Gastrocnemius medialis (tissue), 4 donors: ENCODE measurements at regions not wholly inside any gene's neighbourhood (a gene's known extent, or its start where the extent isn't known, plus 50 kb on each side); places are given as distances from the start of the nearest gene placed in this dataset.

ENCODE experiments used
- ATAC-seq, 2 donors: fragments of 150-250 bp; one replicate each; pipeline ENCODE4 v1.9.1; 2016
- DNase-seq, 2 donors: peaks; one replicate each; pipeline ENCODE4 v3.0.0-alpha.2; 2019
- H3K27ac ChIP-seq, 4 donors: fragments of 200-600 bp; sonication (generic); 1 replicate in 1 of 4; 2 replicates in 3 of 4; pipeline ENCODE4 v1.5.1; 2016 to 2018; ENCODE audit warnings: mild to moderate bottlenecking in 2 of 4, moderate library complexity in 1 of 4
- H3K27me3 ChIP-seq, 3 donors: fragments of 200-600 bp; sonication (generic) in 2 of 3; 1 replicate in 1 of 3; 2 replicates in 2 of 3; pipeline versions ENCODE4 v1.5.1 to v1.6.0; 2016 to 2019; ENCODE audit warnings: mild to moderate bottlenecking in 1 of 3, moderate library complexity in 1 of 3
- H3K36me3 ChIP-seq, 2 donors: fragments of 200-600 bp; sonication (generic) in 1 of 2; one replicate each; pipeline ENCODE4 v1.5.1; 2017 to 2018
- H3K4me1 ChIP-seq, 2 donors: fragments of 200-600 bp; sonication (generic) in 1 of 2; one replicate each; pipeline ENCODE4 v1.5.1; 2016 to 2017; ENCODE audit warnings: mild to moderate bottlenecking in 2 of 2
- H3K4me3 ChIP-seq, 4 donors: fragments of 200-600 bp; sonication (generic) in 3 of 4; 1 replicate in 1 of 4; 2 replicates in 3 of 4; pipeline ENCODE4 v1.5.1; 2016 to 2019; ENCODE audit warnings: mild to moderate bottlenecking in 2 of 4
- H3K9me3 ChIP-seq, 3 donors: fragments of 200-600 bp; sonication (generic) in 2 of 3; 1 replicate in 1 of 3; 2 replicates in 2 of 3; pipeline ENCODE4 v1.5.1; 2016 to 2019
- CTCF ChIP-seq, 5 experiments: fragments of 450-650 bp in 3 of 5; fragments of 200-600 bp in 2 of 5; sonication (generic) in 2 of 5; IDR thresholded peaks in 4 of 5; conservative IDR thresholded peaks in 1 of 5; 1 replicate in 4 of 5; 2 replicates in 1 of 5; pipeline ENCODE4 v1.5.1; 2016 to 2019; ENCODE audit warnings: antibody characterized with exemption in 5 of 5, mild to moderate bottlenecking in 3 of 5, moderate library complexity in 3 of 5
- POLR2A ChIP-seq, 2 donors: fragments of 450-650 bp; IDR thresholded peaks; one replicate each; pipeline ENCODE4 v1.6.1; 2017; ENCODE audit warnings: antibody characterized with exemption in 2 of 2, mild to moderate bottlenecking in 2 of 2, moderate library complexity in 2 of 2
- in situ Hi-C, 4 donors: fragments of 200-750 bp; cut with MboI; loops; one replicate each; pipeline versions ENCODE4 v1.15.0 to v1.8.0; 2017; ENCODE audit warnings: low sequenced_read_pairs in 4 of 4
- intact Hi-C: fragments of 100-400 bp; cut with DNase I; formaldehyde crosslinking; loops from one replicate; pipeline ENCODE4 v1.15.1; 2023; ENCODE audit warnings: low total_unique reads

DNA sequence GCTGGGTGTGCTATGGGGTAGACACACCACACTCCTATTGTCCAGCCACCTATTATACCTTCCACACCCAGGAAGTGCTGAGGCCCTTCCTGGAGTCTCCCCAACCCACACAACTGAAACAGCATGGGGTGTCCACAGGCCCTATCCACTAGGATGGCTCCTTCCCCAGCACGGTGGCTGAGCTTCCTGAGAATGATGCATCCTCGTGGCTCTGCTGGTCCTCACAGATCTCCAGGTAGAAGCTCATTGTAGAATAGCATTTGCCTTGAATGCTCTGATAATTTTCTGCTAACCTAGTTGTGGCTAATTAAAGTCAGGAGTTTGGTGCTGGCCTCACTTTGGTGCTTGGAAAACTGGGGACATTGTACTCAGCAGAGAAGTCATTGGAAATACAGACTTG is 182.6 kb downstream of the ANKRD30B start:
- Histone ChIP-seq H3K4me1 (no peaks in the 10 kb centered on the region), H3K27me3 (no peaks in the 10 kb centered on the region), H3K9me3 (no peaks in the 10 kb centered on the region), H3K36me3 (no peaks in the 10 kb centered on the region), H3K4me3 (no peak overlapping the region), H3K27ac (no peak overlapping the region)
- intact Hi-C loops = no loop called here
- DNase-seq (no peak), ATAC-seq (no peak)
- TF ChIP-seq CTCF (IDR thresholded peaks at IDR 0.05 in 4 of 5, conservative IDR thresholded peaks at IDR 0.05 in 1 of 5) = no peak
- TF ChIP-seq POLR2A (IDR thresholded peaks at IDR 0.05) = no peak
- in situ Hi-C loops = no loop called here

- in situ Hi-C loops = no loop called here
- TF ChIP-seq CTCF (IDR thresholded peaks at IDR 0.05 in 4 of 5, conservative IDR thresholded peaks at IDR 0.05 in 1 of 5) = no peak
- TF ChIP-seq POLR2A (IDR thresholded peaks at IDR 0.05) = no peak
- ATAC-seq (no peak), DNase-seq (no peak)
- H3K9me3 ChIP-seq = no peaks in the 10 kb centered on the region
- H3K27me3 ChIP-seq = no peaks in the 10 kb centered on the region
- no peak overlapping the region for H3K4me3 ChIP-seq
- H3K27ac ChIP-seq = no peak overlapping the region
- no peaks in the 10 kb centered on the region for H3K4me1 ChIP-seq
- H3K36me3 ChIP-seq = no peaks in the 10 kb centered on the region
- intact Hi-C loops = no loop called here
These were observed 185.3 kb downstream of the ANKRD30B start for GRCh38 chr18:14933049-14933851.

- DNase-seq (no peak), ATAC-seq (no peak)
- no peaks in the 10 kb centered on the region for H3K4me1 ChIP-seq
- H3K27me3 ChIP-seq = no peaks in the 10 kb centered on the region
- no peaks in the 10 kb centered on the region for H3K36me3 ChIP-seq
- no peak overlapping the region for H3K27ac ChIP-seq
- intact Hi-C loops (no loop called here), in situ Hi-C loops (no loop called here)
- TF ChIP-seq CTCF (IDR thresholded peaks at IDR 0.05 in 4 of 5, conservative IDR thresholded peaks at IDR 0.05 in 1 of 5) (no peak), POLR2A (IDR thresholded peaks at IDR 0.05) (no peak)
- H3K4me3 ChIP-seq = no peak overlapping the region
- H3K9me3 ChIP-seq = no peaks in the 10 kb centered on the region
These were observed 186.0 kb downstream of the ANKRD30B start for GRCh38 chr18:14933964-14934363.

GRCh38 chr18:14935210-14935609 is 187.2 kb downstream of the ANKRD30B start:
- ATAC-seq = no peak
- Histone ChIP-seq H3K36me3 (no peaks in the 10 kb centered on the region), H3K27me3 (no peaks in the 10 kb centered on the region), H3K4me3 (no peak overlapping the region), H3K9me3 (no peaks in the 10 kb centered on the region), H3K27ac (no peak overlapping the region), H3K4me1 (no peaks in the 10 kb centered on the region)
- in situ Hi-C loops (no loop called here), intact Hi-C loops (no loop called here)
- no peak for TF ChIP-seq POLR2A (IDR thresholded peaks at IDR 0.05)
- TF ChIP-seq CTCF (IDR thresholded peaks at IDR 0.05 in 4 of 5, conservative IDR thresholded peaks at IDR 0.05 in 1 of 5) = no peak
- no peak for DNase-seq

- H3K36me3 ChIP-seq = no peaks in the 10 kb centered on the region
- intact Hi-C loops = no loop called here
- no peaks in the 10 kb centered on the region for H3K4me1 ChIP-seq
- ATAC-seq = no peak
- H3K9me3 ChIP-seq = no peaks in the 10 kb centered on the region
- in situ Hi-C loops = no loop called here
- H3K27ac ChIP-seq = no peak overlapping the region
- TF ChIP-seq CTCF (IDR thresholded peaks at IDR 0.05 in 4 of 5, conservative IDR thresholded peaks at IDR 0.05 in 1 of 5) (no peak), POLR2A (IDR thresholded peaks at IDR 0.05) (no peak)
- DNase-seq = no peak
- no peaks in the 10 kb centered on the region for H3K27me3 ChIP-seq
- no peak overlapping the region for H3K4me3 ChIP-seq
These were observed 188.3 kb downstream of the ANKRD30B start for GRCh38 chr18:14936313-14936712.
